Vagina (tissue), 2 donors: ENCODE measurements at regions not wholly inside any gene's neighbourhood (a gene's known extent, or its start where the extent isn't known, plus 50 kb on each side); places are given as distances from the start of the nearest gene placed in this dataset.

Experiments used
- DNase-seq, 2 donors: peaks; one replicate each; pipeline ENCODE4 v3.0.0-alpha.2; 2017; ENCODE audit errors: extremely low spot score in 2 of 2
- H3K27ac ChIP-seq: fragments of 200-600 bp; sonication (generic); one replicate; pipeline ENCODE4 v1.5.1; 2019
- H3K27me3 ChIP-seq: fragments of 200-600 bp; sonication (generic); one replicate; pipeline ENCODE4 v1.5.1; 2019
- H3K36me3 ChIP-seq, 2 donors: fragments of 200-600 bp; sonication (generic); one replicate each; pipeline ENCODE4 v1.5.1; 2017 to 2019
- H3K4me1 ChIP-seq: fragments of 200-600 bp; sonication (generic); one replicate; pipeline ENCODE4 v1.5.1; 2019
- H3K4me3 ChIP-seq, 2 donors: fragments of 200-600 bp; sonication (generic); 1 replicate in 1 of 2; 2 replicates in 1 of 2; pipeline ENCODE4 v1.5.1; 2016 to 2019
- H3K9me3 ChIP-seq: fragments of 200-600 bp; sonication (generic); one replicate; pipeline ENCODE4 v1.5.1; 2019
- POLR2A ChIP-seq, 2 donors: fragments of 450-650 bp; IDR thresholded peaks; one replicate each; pipeline ENCODE4 v1.6.1; 2017; ENCODE audit warnings: antibody characterized with exemption in 2 of 2, mild to moderate bottlenecking in 2 of 2, moderate library complexity in 2 of 2
- POLR2AphosphoS5 ChIP-seq, 2 donors: sonication (generic); formaldehyde crosslinking; IDR thresholded peaks; one replicate each; pipeline ENCODE4 v1.9.0; 2017; ENCODE audit warnings: antibody characterized with exemption in 2 of 2, mild to moderate bottlenecking in 2 of 2, low read depth in 1 of 2; ENCODE audit not compliant: insufficient read depth in 1 of 2
- intact Hi-C: fragments of 100-400 bp; cut with DNase I; formaldehyde crosslinking; loops from one replicate; pipeline ENCODE4 v1.15.1; 2023
- TF ChIP-seq, protein P1 (sequence below), 3 experiments: fragments of 450-650 bp in 2 of 3; fragments of 200-600 bp in 1 of 3; sonication (generic) in 1 of 3; IDR thresholded peaks; one replicate each; pipeline ENCODE4 v1.5.1; 2017 to 2019; ENCODE audit warnings: antibody characterized with exemption in 3 of 3, mild to moderate bottlenecking in 2 of 3, moderate library complexity in 2 of 3

DNA sequence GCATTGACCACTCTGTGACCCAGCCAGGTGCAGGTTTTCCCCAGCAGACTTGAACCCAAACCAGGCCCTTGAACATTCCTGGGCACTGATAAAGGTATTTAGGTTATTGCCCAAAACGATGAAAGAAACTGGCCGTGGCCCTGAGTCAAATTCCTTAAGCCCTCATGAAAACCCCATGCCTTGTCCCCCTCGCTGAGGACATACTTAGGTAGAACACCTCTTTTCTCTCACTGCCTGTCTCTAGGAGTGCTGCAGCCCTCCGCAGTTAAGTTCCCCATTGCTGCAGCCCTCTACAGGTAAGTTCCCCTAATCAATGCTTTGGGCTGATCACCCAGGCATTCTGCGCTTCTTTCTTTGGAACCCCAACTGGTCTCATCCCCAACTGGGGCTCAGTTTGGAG, 961.6 kb downstream of the TBC1D22A start:
- TF ChIP-seq POLR2AphosphoS5 (IDR thresholded peaks at IDR 0.05; ENCODE audit: insufficient read depth in 1 of 2, low read depth in 1 of 2) (no peak), POLR2A (IDR thresholded peaks at IDR 0.05) (no peak)
- TF ChIP-seq, protein P1, sequence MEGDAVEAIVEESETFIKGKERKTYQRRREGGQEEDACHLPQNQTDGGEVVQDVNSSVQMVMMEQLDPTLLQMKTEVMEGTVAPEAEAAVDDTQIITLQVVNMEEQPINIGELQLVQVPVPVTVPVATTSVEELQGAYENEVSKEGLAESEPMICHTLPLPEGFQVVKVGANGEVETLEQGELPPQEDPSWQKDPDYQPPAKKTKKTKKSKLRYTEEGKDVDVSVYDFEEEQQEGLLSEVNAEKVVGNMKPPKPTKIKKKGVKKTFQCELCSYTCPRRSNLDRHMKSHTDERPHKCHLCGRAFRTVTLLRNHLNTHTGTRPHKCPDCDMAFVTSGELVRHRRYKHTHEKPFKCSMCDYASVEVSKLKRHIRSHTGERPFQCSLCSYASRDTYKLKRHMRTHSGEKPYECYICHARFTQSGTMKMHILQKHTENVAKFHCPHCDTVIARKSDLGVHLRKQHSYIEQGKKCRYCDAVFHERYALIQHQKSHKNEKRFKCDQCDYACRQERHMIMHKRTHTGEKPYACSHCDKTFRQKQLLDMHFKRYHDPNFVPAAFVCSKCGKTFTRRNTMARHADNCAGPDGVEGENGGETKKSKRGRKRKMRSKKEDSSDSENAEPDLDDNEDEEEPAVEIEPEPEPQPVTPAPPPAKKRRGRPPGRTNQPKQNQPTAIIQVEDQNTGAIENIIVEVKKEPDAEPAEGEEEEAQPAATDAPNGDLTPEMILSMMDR (IDR thresholded peaks at IDR 0.05): no peak
- Histone ChIP-seq H3K36me3 (no peaks in the 10 kb centered on the region), H3K9me3 (no peaks in the 10 kb centered on the region), H3K27me3 (no peaks in the 10 kb centered on the region), H3K27ac (no peak overlapping the region), H3K4me3 (no peak overlapping the region), H3K4me1 (no peaks in the 10 kb centered on the region)
- intact Hi-C loops: no loop called here
- DNase-seq: no peak

DNA sequence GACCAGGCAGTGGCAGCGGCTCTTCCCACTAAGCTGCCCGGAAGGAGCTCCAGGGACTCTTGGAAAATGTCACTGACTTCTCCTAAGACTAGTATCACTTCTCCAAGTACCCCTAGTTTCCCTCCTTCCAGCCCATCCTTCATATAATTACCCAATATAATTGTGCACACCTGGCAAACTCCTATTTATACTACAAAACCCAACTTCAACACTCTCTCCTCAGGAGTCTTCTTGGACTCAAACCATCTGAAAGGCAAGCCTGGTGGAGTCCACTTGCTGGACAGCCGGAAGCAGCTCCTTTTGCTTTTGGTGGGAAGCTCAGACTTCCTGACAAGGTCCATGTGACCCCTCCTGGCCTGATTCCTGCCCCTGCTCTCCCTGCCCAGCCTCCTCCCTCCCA, 955.9 kb downstream of the TBC1D22A start:
- TF ChIP-seq POLR2A (IDR thresholded peaks at IDR 0.05) (no peak), POLR2AphosphoS5 (IDR thresholded peaks at IDR 0.05; ENCODE audit: insufficient read depth in 1 of 2, low read depth in 1 of 2) (no peak)
- TF ChIP-seq, protein P1 (IDR thresholded peaks at IDR 0.05): no peak
- DNase-seq: no peak
- no peaks in the 10 kb centered on the region for H3K36me3 ChIP-seq
- no peak overlapping the region for H3K4me3 ChIP-seq
- no peak overlapping the region for H3K27ac ChIP-seq
- no peaks in the 10 kb centered on the region for H3K9me3 ChIP-seq
- no peaks in the 10 kb centered on the region for H3K4me1 ChIP-seq
- intact Hi-C loops: no loop called here
- H3K27me3 ChIP-seq: no peaks in the 10 kb centered on the region

DNA sequence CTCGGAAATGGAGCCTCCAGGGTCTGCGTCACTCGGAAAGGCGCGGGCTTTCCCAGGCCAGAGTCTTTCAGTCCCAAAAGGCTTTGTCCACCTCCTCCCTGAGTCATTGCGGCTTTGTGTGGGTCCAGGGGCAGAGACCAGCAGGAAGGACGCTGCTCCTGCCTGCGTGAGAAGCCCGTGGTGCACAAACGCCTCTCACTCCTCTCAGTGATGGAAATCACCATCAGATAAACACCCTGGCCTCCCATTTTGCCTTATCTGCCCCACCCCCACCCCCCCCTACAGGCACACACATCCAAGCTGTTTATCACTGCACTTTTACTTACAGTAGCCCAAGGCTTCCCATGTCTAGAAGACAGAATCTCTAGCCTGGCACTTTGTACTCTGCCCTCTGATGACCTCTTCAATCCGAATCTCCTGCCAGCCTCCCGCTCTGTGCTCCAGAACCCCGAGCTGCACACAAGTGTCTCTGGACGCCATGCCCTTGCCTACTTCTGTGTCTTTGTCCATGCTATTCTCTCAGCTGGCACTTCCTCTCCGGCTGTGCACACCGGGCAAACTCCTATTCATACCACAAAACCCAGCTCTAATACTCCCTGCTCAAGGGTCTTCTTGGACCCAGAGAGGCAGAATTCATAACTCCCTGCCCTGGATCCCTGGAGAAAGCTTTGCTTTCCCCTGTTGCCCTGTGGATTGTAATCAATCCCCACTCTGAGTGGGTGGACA, 954.6 kb downstream of the TBC1D22A start:
- no peak for DNase-seq
- Histone ChIP-seq H3K4me1 (no peaks in the 10 kb centered on the region), H3K9me3 (no peaks in the 10 kb centered on the region), H3K27ac (no peak overlapping the region), H3K27me3 (no peaks in the 10 kb centered on the region), H3K36me3 (no peaks in the 10 kb centered on the region), H3K4me3 (no peak overlapping the region)
- no peak for TF ChIP-seq POLR2A (IDR thresholded peaks at IDR 0.05)
- TF ChIP-seq, protein P1 (IDR thresholded peaks at IDR 0.05): no peak
- no peak for TF ChIP-seq POLR2AphosphoS5 (IDR thresholded peaks at IDR 0.05; ENCODE audit: insufficient read depth in 1 of 2, low read depth in 1 of 2)
- intact Hi-C loops: no loop called here

DNA sequence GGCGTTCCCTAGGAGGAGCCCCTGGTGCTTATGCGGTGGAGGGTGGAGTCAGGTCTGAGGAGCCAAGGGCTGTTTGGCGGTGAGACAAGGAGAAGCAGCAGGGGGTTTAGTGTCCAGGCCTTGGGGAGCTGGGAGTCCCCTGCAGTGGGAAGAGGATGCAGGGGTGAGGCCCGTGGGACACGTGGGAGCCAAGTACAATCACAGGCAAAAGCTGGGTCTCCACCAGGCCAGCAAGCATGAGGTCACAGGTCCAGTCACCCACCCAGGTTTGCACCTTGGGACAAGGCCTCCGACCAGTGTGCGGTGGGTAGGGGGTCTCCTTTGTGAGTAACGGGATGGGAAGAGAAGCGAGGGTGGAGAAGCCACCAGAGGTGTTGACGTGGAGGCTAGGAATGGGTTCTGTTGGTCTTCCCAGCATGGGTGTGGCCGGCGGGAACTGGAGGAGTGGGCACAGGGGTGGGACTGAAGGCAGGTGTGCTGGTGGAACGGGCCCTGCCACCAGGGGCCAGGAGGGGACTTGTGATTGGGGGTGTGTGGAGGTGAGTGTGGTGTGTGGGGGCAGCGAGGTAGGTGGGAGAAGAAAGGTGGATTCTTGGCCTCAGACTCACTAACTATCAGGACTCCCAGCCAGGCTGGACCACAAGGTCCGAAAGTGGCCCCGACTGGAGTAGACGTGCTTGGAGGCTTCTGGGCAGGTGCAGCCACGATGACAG, 953.6 kb downstream of the TBC1D22A start:
- Histone ChIP-seq H3K27ac (no peak overlapping the region), H3K27me3 (no peaks in the 10 kb centered on the region), H3K4me1 (no peaks in the 10 kb centered on the region), H3K36me3 (no peaks in the 10 kb centered on the region), H3K9me3 (no peaks in the 10 kb centered on the region), H3K4me3 (no peak overlapping the region)
- TF ChIP-seq, protein P1 (IDR thresholded peaks at IDR 0.05): no peak
- no peak for TF ChIP-seq POLR2AphosphoS5 (IDR thresholded peaks at IDR 0.05; ENCODE audit: insufficient read depth in 1 of 2, low read depth in 1 of 2)
- no peak for TF ChIP-seq POLR2A (IDR thresholded peaks at IDR 0.05)
- intact Hi-C loops: no loop called here
- DNase-seq: no peak

DNA sequence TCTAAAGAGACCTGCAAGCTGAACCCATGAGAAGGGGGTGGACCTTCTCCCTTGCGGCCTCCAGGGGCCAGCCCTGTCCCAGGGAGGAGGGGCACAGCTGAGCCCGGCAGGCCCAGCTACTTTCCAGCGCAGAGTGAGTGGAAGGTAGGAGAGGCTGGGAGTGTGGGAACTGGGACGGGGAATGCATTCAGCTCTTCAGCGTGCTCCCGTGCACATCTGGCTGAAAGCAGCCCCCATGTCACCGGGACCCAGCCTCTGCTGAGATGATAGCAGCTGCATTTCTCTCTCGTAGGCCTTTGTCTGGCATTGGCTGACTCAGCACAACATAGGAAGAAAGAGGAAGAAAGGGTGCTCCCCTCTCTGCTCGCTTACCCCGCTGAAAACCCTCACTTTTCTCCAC, 951.5 kb downstream of the TBC1D22A start:
- Histone ChIP-seq H3K9me3 (no peaks in the 10 kb centered on the region), H3K27ac (no peak overlapping the region), H3K27me3 (no peaks in the 10 kb centered on the region), H3K36me3 (no peaks in the 10 kb centered on the region), H3K4me1 (no peaks in the 10 kb centered on the region), H3K4me3 (no peak overlapping the region)
- TF ChIP-seq, protein P1 (IDR thresholded peaks at IDR 0.05): no peak
- TF ChIP-seq POLR2AphosphoS5 (IDR thresholded peaks at IDR 0.05; ENCODE audit: insufficient read depth in 1 of 2, low read depth in 1 of 2): no peak
- no peak for TF ChIP-seq POLR2A (IDR thresholded peaks at IDR 0.05)
- intact Hi-C loops: no loop called here
- DNase-seq: no peak
